B cell (primary cell): ENCODE measurements at regions not wholly inside any gene's neighbourhood (a gene's known extent, or its start where the extent isn't known, plus 50 kb on each side); places are given as distances from the start of the nearest gene placed in this dataset.

Experiments
- ATAC-seq: fragments of 200-7000 bp; cut with Tn5 transposase; one replicate; pipeline ENCODE4 v1.10.0; 2021; ENCODE audit warnings: low read depth, mild to moderate bottlenecking, moderate number of reproducible peaks, moderate library complexity
- CTCF ChIA-PET: fragments of 350-600 bp; sonication (Branson Sonifier 250); formaldehyde crosslinking; loops from one replicate; lab custom pipeline; 2021; ENCODE audit warnings: antibody characterized with exemption, inconsistent platforms; lab: Charles Lee
- POLR2A ChIA-PET: fragments of 350-600 bp; sonication (Branson Sonifier 250); formaldehyde crosslinking; loops from one replicate; lab custom pipeline; 2021; ENCODE audit warnings: antibody characterized with exemption; lab: Charles Lee
- DNase-seq: peaks from one replicate; pipeline ENCODE4 v3.0.0; 2013
- H2AFZ ChIP-seq: 2 replicates; pipeline ENCODE4 v1.6.1; 2012; ENCODE audit warnings: mild to moderate bottlenecking, low read depth, low read length; ENCODE audit not compliant: insufficient read depth, poor library complexity, severe bottlenecking
- H3K27ac ChIP-seq, 2 donors: 1 replicate in 1 of 2; 2 replicates in 1 of 2; pipeline ENCODE4 v1.5.1; 2012 to 2013; ENCODE audit warnings: low read length in 2 of 2, mild to moderate bottlenecking in 2 of 2, moderate library complexity in 1 of 2
- H3K27me3 ChIP-seq, 4 experiments: fragments of 200-600 bp in 1 of 4; sonication (generic) in 1 of 4; replicated peaks in 1 of 4; 1 replicate in 2 of 4; 2 replicates in 2 of 4; pipeline versions ENCODE4 v1.6.1 to v1.7.0; 2013 to 2016; ENCODE audit warnings: low read length in 3 of 4, mild to moderate bottlenecking in 2 of 4, mixed read lengths in 1 of 4, moderate library complexity in 1 of 4; ENCODE audit not compliant: insufficient read depth in 4 of 4, control insufficient read depth in 3 of 4; ENCODE audit errors: control extremely low read depth in 1 of 4
- H3K36me3 ChIP-seq, 2 experiments: replicated peaks in 1 of 2; 1 replicate in 1 of 2; 2 replicates in 1 of 2; pipeline versions ENCODE4 v1.6.1 to v1.7.1; 2013; ENCODE audit warnings: low read length in 1 of 2; ENCODE audit not compliant: insufficient read depth in 2 of 2, control insufficient read depth in 1 of 2; ENCODE audit errors: control extremely low read depth in 1 of 2, extremely low read depth in 1 of 2
- H3K4me1 ChIP-seq, 2 donors: fragments of 200-600 bp in 1 of 2; sonication (generic) in 1 of 2; 1 replicate in 1 of 2; 2 replicates in 1 of 2; pipeline versions ENCODE4 v1.5.1 to v1.6.1; 2013 to 2017; ENCODE audit warnings: low read length in 2 of 2; ENCODE audit not compliant: control insufficient read depth in 2 of 2, insufficient read depth in 2 of 2
- H3K4me2 ChIP-seq: replicated peaks from 2 replicates; pipeline ENCODE3; 2012; ENCODE audit warnings: mild to moderate bottlenecking, low read depth, low read length; ENCODE audit not compliant: poor library complexity, severe bottlenecking
- H3K4me3 ChIP-seq, 5 experiments: fragments of 200-600 bp in 1 of 5; sonication (generic) in 1 of 5; 1 replicate in 3 of 5; 2 replicates in 2 of 5; pipeline versions ENCODE4 v1.5.1 to v1.7.0; 2011 to 2016; ENCODE audit warnings: low read length in 4 of 5, mild to moderate bottlenecking in 4 of 5, low read depth in 2 of 5, control low read depth in 1 of 5, moderate library complexity in 1 of 5; ENCODE audit not compliant: insufficient read depth in 1 of 5; ENCODE audit errors: control extremely low read depth in 1 of 5, extremely low read depth in 1 of 5
- H3K79me2 ChIP-seq: fragments of 200-600 bp; sonication (generic); one replicate; pipeline ENCODE4 v1.6.0; 2016; ENCODE audit warnings: low read length; ENCODE audit not compliant: control insufficient read depth, insufficient read depth
- H3K9ac ChIP-seq: fragments of 200-600 bp; sonication (generic); 2 replicates; pipeline ENCODE4 v1.6.1; 2017; ENCODE audit warnings: mild to moderate bottlenecking, low read length, moderate library complexity
- H3K9me3 ChIP-seq, 3 donors: one replicate each; pipeline versions ENCODE4 v1.6.1 to v1.7.1; 2013; ENCODE audit warnings: low read length in 2 of 3; ENCODE audit not compliant: control insufficient read depth in 2 of 3, insufficient read depth in 1 of 3; ENCODE audit errors: control extremely low read depth in 1 of 3
- H4K20me1 ChIP-seq: 2 replicates; pipeline ENCODE4 v1.6.0; 2012; ENCODE audit warnings: mild to moderate bottlenecking, low read length; ENCODE audit not compliant: insufficient read depth, control insufficient read depth, poor library complexity, severe bottlenecking
- H3K27ac Mint-ChIP-seq: one replicate; pipeline ENCODE4 v1.8.0; 2021; ENCODE audit warnings: mixed read lengths
- H3K27me3 Mint-ChIP-seq: one replicate; pipeline ENCODE4 v1.8.0; 2021; ENCODE audit warnings: mixed read lengths
- H3K4me1 Mint-ChIP-seq: one replicate; pipeline ENCODE4 v1.8.0; 2021; ENCODE audit warnings: mixed read lengths
- H3K4me3 Mint-ChIP-seq: one replicate; pipeline ENCODE4 v1.8.0; 2021; ENCODE audit warnings: mixed read lengths
- H3K9me3 Mint-ChIP-seq: one replicate; pipeline ENCODE4 v1.8.0; 2022; ENCODE audit warnings: mixed read lengths; ENCODE audit not compliant: insufficient read depth
- CTCF ChIP-seq: fragments of 200-600 bp; IDR thresholded peaks from one replicate; pipeline ENCODE4 v1.8.0; 2022; ENCODE audit warnings: antibody characterized with exemption, mild to moderate bottlenecking
- EZH2 ChIP-seq: IDR thresholded peaks from 2 replicates; pipeline ENCODE4 v1.6.1; 2012; ENCODE audit warnings: borderline replicate concordance, low read depth, mild to moderate bottlenecking, moderate library complexity, low read length; ENCODE audit not compliant: insufficient read depth, poor library complexity, severe bottlenecking
- WGBS: methylation state at CpG from one replicate; pipeline ENCODE4 v1.1.5; 2013; ENCODE audit warnings: missing lambda C conversion rate; ENCODE audit not compliant: insufficient coverage; 5-methylcytosine and 5-hydroxymethylcytosine counted together
- intact Hi-C: fragments of 100-400 bp; cut with micrococcal nuclease; formaldehyde crosslinking; loops from one replicate; pipeline ENCODE4 v1.10.0; 2022

- intact Hi-C loops, result no loop called here
- H3K9me3 ChIP-seq, result peaks cover 0 to 11% (median 0%) of the 10 kb centered on the region in 3 donors
- TF ChIP-seq CTCF, result no peak
- no peak for TF ChIP-seq EZH2
- Mint-ChIP-seq H3K27me3 (peaks cover 10% of the 10 kb centered on the region), H3K4me1 (no peaks in the 10 kb centered on the region), H3K27ac (no peak overlapping the region), H3K9me3 (peaks cover 3% of the 10 kb centered on the region), H3K4me3 (no peak overlapping the region)
- WGBS, result 90% methylated on average over 4 of the region's 7 CpGs
- DNase-seq (no peak), ATAC-seq (no peak)
- ChIA-PET POLR2A (no interaction called here), CTCF (no interaction called here)
- no peak overlapping the region for H2AFZ ChIP-seq
- no peaks in the 10 kb centered on the region for H4K20me1 ChIP-seq
- H3K27ac ChIP-seq, result no peak overlapping the region
- H3K9ac ChIP-seq, result no peak overlapping the region
- H3K27me3 ChIP-seq, result no peaks in the 10 kb centered on the region
- no peaks in the 10 kb centered on the region for H3K79me2 ChIP-seq
- H3K4me2 ChIP-seq, result no peak overlapping the region
- no peaks in the 10 kb centered on the region for H3K4me1 ChIP-seq
- no peak overlapping the region for H3K4me3 ChIP-seq
- no peaks in the 10 kb centered on the region for H3K36me3 ChIP-seq
Measured at GRCh38 chr16:50999181-50999580, 151.9 kb downstream of the SALL1 start.

- Histone ChIP-seq H3K9me3 (peaks cover 0 to 11% (median 0%) of the 10 kb centered on the region in 3 donors), H2AFZ (no peak overlapping the region), H3K4me3 (no peak overlapping the region), H3K27ac (no peak overlapping the region), H4K20me1 (no peaks in the 10 kb centered on the region), H3K79me2 (no peaks in the 10 kb centered on the region), H3K9ac (no peak overlapping the region), H3K4me1 (no peaks in the 10 kb centered on the region), H3K27me3 (no peaks in the 10 kb centered on the region), H3K4me2 (no peak overlapping the region), H3K36me3 (no peaks in the 10 kb centered on the region)
- CTCF ChIA-PET, result no interaction called here
- no peak for DNase-seq
- no peak for ATAC-seq
- Mint-ChIP-seq H3K4me3 (no peak overlapping the region), H3K27ac (no peak overlapping the region), H3K27me3 (peaks cover 10% of the 10 kb centered on the region), H3K4me1 (no peaks in the 10 kb centered on the region), H3K9me3 (peaks cover 3% of the 10 kb centered on the region)
- TF ChIP-seq EZH2 (no peak), CTCF (no peak)
- 63% methylated on average over 1 of the region's 2 CpGs for WGBS
- POLR2A ChIA-PET, result no interaction called here
- intact Hi-C loops, result no loop called here
Measured at GRCh38 chr16:50998411-50998810, 152.7 kb downstream of the SALL1 start.
